ENCODE measurements at regions not wholly inside any gene's neighbourhood (a gene's known extent, or its start where the extent isn't known, plus 50 kb on each side); places are given as distances from the start of the nearest gene placed in this dataset.
A peak's percentile ranks its signal among the peaks of the same experiment; 100 is the strongest.

DNA sequence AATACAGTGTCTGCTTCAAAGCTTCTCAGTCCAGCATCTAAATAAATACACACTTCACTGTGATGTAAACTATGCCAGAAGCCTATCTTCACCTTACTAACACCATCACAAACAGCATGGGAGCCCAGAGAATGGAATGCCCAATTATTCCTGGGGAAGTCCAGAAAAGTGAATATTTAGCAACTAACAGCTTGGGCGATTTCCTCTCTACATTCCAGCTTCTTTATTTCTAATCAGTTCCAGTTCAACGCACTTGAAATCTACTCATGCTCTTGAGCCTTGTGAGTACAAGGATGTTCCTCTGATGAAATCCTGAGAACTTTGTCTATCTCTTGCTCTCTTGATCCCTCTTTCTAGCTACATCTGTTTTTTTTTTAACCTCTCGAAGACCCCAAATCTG lies 100.4 kb upstream of the C9orf72 start:
- peak; percentile 6 for DNase-seq

GRCh38 chr9:27675354-27675753 lies 102.1 kb upstream of the C9orf72 start:
- DNase-seq: no peak

DNA sequence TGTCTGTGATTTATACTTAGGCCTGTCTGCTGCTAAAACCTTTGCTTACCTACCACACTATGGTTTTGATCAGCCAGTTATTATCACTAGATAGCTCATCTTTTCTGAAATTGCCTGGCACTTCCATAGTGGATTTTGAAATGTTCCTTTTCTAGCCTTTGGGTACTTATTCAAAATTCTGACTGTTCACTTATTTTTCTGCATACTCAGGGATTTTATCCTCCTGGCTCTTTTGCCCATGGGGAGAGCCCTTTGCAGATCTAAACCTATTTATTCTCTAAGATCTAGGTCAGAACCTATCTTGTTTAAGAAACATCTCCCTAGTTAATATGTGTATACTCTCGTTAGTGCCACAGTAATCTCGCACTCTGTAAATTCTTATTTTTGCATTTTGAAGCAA lies 103.5 kb upstream of the C9orf72 start:
- no peak for DNase-seq

GRCh38 chr9:27679338-27679737 lies 106.1 kb upstream of the C9orf72 start:
- no peak for DNase-seq

GRCh38 chr9:27683181-27683580 lies 109.9 kb upstream of the C9orf72 start:
- no peak for DNase-seq

DNA sequence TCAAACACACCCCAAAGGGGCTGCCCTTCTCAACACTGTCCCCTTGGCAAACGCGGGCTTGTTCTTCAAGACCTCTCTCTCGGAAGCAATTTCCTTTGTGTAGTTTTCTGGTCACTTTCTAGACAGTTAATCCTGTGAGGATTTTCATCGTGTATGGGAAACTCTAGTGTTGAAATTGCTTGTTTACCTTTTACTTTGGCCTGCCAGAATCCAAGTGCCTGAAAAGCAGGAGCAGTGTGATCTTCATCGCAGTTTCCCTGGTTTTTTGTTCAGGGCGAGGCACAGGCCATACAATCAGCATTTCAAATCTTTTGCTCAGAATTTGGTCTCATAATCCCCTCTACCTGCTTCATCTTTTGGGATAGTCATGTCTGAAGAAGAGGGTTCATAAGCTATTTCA lies 115.7 kb upstream of the C9orf72 start:
- DNase-seq: no peak

DNA sequence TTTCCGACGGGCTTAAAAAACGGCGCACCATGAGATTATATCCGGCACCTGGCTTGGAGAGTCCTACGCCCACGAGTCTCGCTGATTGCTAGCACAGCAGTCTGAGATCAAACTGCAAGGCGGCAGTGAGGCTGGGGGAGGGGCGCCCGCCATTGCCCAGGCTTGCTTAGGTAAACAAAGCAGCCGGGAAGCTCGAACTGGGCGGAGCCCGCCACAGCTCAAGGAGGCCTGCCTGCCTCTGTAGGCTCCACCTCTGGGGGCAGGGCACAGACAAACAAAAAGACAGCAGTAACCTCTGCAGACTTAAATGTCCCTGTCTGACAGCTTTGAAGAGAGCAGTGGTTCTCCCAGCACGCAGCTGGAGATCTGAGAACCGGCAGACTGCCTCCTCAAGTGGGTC lies 117.5 kb upstream of the C9orf72 start:
- peak; percentile 51 for DNase-seq

- DNase-seq: no peak
These were observed 126.3 kb upstream of the C9orf72 start for GRCh38 chr9:27699621-27700020.

- DNase-seq: no peak
These were observed 127.7 kb upstream of the C9orf72 start for GRCh38 chr9:27701016-27701415.

- DNase-seq: peak; percentile 13
These were observed 128.3 kb upstream of the C9orf72 start for GRCh38 chr9:27701587-27701986.

- no peak for DNase-seq
These were observed 130.1 kb upstream of the C9orf72 start for GRCh38 chr9:27703216-27703980.

GRCh38 chr9:27711241-27711640 lies 138.0 kb upstream of the C9orf72 start:
- no peak for DNase-seq

DNA sequence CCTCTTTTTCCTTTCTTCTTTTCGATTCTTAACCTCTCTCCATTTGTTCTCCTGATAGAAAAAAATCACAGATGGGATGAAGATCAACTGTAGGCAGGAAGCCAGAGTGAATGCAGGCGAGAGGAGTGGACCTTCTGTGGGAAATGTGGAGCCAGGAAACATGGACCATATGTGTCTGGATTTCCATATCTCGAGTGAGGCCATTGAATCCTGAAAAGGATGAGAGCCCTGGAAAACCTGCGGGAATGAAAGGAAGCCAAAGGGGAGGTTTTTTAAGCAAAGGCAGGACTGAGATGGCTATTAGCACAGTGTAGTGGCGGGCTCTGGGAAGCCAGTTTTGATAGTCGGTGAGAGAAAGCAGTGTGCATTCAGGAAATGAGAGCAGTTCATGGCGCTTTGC lies 139.5 kb upstream of the C9orf72 start:
- no peak for DNase-seq

DNA sequence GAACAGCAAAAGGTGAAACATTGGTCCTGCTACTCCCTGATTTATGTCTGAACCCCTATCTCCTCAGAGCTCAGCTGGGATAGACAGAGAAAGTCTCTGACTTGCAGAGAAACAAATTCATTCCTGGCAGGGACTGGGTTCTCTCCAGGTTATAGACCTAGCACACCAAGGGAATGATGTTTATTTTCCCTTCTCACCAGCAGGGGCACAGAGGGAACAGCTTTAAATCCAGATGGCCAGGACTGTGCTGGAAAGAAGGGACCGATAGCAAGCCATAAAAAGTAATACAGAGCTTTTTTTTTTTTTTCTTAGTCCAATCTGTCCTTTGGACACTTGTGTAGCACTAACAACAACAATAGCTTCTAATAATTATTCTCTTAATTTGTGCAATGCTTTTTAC lies 141.1 kb upstream of the C9orf72 start:
- DNase-seq: peak; percentile 49

DNA sequence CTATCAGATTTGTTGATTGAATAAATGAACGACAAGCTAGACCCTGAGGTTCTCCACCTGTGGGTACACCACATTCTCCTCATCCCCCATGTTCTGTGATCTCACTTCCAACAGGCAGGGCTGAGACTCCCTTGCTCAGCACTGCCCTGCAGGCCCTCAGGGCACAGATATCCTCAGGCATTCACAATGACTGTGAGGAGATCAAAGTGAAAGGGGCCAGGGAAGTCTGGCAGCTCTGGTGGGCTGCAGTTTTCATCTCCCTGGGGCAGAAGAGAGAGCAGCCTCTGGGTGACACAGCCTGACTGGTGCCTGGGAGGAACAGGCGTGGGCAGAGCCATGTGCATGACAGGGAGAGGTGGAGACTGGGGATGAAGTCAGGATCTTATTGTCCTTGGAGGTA lies 142.4 kb upstream of the C9orf72 start:
- DNase-seq: no peak

DNA sequence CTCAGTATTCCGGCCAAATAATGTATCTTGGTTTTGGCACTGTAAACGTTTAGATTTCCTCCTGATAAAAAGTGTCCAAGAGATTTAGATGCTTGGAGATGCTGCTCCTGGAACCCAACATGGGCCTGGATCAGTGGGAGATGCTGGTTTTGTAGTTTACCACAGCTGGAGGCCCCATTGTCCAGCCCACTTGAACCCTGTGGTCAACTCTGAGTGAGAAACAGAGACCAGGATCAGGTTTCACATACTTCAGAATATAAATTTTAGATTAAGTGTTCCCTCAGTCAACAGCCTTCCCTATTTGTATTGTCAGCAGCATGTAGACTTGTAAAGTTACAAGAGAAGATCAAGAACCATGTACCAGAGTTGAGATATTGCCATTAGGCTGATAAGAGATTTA lies 144.7 kb upstream of the C9orf72 start:
- DNase-seq: no peak

DNA sequence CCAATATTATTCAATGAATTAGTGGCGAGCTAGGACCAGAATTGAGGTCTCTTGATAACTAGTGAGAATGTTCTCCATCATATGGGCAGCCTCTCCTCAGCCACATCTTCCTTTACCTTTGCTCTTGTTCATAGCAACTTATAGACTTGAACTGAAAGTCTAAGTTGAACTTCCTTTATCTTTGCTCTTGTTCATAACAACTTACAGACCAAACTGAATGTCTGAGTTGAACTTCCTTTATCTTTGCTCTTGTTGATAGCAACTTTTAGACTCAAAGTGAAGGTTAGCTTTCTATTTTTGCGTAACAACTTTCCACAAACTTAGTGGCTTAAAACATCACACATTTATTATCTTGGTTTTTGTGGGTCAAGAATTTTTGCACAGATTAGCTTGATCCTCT lies 146.4 kb upstream of the C9orf72 start:
- DNase-seq: no peak

DNA sequence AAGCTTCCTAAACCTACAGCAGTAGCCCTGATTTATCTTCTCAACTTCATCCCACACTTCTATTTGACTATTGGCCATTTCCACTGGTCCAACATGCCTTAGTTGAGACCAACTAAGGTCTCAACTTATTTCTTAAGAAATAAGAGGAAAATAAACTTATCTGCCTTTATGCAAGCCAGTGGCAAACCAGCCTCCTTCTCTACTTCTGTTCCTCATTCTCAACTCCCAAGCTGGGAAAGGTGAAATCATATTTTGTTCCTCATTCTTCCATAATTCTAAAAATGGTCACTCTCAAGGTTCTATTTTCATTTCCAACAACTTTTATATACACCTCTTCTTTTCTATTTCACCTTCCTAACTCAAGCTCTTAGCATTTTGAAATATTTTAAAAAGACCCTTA lies 149.6 kb upstream of the C9orf72 start:
- no peak for DNase-seq

DNA sequence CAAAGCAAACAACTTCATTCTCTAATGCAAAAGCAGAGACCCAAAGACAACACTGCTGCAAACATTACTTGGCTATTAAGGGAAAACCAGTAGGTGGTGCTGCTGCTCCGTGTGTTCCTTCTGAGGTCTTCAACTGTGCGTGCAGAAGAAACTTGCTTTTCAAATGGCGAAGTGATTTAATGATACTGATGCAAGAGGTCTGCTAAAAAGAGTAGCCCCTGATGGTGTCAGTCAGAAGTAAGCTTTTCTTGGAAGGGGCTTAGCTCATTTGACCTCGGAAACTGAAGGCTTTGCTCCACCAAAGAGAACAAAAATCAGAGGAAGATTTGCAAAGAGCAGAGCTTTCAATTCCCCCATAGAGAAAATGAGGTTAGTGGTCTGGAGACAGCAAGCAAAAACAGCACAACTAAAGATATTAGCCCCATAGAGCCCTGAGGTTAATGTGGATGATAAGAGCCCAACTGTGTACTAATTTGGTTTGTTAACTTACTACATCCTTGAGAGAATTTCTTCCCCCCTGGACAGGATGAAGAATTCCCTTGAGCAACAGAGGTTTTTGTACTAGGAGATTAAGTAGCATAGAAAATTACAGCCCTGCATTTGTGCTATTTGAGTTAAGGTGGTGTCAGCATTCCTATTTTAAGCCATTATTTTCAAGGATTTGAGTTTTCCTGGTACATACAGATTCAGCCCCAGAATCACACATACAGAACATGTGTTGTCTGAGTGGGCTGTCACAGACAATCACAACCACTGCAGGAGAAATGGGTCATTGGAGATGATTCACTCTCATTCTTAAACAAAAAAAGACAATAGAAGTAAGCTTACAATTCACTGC lies 153.2 kb upstream of the C9orf72 start:
- DNase-seq: peak; percentile 88

GRCh38 chr9:27732494-27732893 lies 159.2 kb upstream of the C9orf72 start:
- no peak for DNase-seq

DNA sequence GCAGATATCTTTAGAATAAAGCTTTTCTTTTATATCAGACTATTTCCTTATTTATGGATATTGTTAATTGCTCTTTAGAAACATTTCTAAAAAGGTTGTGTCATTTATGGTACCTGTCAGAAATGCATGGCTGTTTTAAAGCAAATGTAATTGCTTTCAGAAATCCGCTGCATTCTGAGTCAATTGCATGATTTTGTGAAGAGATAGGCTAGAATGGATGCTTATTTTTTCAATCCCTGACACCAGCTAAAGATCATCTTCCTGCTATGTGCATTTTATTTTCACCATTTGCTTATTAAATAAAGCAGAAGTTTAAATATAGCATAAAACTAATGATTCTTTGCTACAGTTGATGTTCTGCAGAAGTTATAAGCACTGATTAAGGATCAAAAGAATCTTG lies 170.2 kb upstream of the C9orf72 start:
- DNase-seq: no peak

DNA sequence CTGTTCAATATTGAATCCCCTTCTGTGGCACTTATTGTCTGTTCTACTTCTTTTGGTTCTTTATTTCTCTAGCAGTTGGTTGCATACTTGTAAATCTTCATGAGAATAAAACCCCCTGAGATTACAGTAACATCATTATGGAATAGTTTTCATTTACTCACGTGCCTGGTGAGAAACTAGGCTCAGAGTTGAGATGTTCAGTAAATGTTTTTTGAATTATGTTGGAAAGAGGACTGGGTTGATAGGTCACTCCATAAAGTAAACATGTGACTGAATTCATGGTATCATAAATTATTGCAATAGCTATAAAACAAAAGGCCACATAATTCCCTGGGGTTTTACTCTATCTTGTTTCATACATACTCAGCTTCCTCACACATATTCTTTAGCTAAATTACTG lies 174.2 kb upstream of the C9orf72 start:
- peak; percentile 37 for DNase-seq

GRCh38 chr9:27749838-27750237 lies 176.6 kb upstream of the C9orf72 start:
- DNase-seq: peak; percentile 21

DNA sequence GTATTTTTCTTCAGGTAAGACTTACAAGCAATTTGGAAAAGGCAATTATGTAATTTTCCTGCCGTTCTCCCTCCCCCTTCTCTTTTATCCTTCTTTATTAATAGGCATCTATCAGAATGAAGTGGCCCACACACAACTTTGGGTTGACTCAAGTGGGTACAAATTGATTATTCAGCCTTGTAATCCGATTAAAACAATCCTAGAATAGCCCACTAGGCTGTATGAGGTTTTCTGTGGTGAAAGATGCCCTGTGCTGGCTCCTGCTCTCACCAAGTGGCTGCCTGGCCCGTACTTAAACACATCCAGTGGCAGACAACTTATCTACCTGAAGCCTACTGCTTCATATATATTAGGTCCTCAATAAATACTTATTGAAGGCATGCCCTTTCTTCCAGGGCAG lies 177.3 kb upstream of the C9orf72 start:
- DNase-seq: no peak

- DNase-seq: no peak
These were observed 178.8 kb upstream of the C9orf72 start for GRCh38 chr9:27752069-27752468.

Data from NCI-H69 (cell line).